Stimulated activated naive CD4-positive, alpha-beta T cell treated with Interleukin-2 at 50 U/mL for 16 hours (primary cell): ENCODE measurements at regions not wholly inside any gene's neighbourhood (a gene's known extent, or its start where the extent isn't known, plus 50 kb on each side); places are given as distances from the start of the nearest gene placed in this dataset.
"Not testable (repeated sequence)": the region's sequence is repeated elsewhere in the genome, so short reads cannot be mapped to it uniquely, and the experiment has no call there.

Experiments used
- DNase-seq: peaks from one replicate; lab custom pipeline; 2025; lab: John Stamatoyannopoulos, UW

- no peak for DNase-seq
Observed at GRCh38 chr12:69130064-69130463, 109.3 kb upstream of the CPSF6 start.

DNA sequence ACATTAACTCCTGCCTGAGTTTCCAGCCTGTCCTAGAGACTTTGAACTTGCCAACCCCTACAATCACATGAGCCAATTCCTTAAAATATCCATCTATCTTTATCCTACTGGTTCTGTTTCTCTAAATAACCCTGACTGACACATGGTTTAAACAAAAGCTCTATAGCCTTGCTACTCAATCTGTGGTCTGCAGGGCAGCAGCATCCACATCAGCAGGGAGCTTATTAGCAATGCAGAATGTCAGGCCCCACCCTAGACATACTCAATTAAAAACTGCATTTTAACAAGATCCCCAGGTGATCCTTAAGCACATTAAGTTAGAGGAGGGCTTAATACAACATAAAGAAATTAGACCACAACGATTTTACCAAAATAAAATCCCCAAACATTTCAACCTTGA, 108.3 kb upstream of the CPSF6 start:
- DNase-seq, result no peak

GRCh38 chr12:69136931-69137613, 102.3 kb upstream of the CPSF6 start:
- no peak for DNase-seq

DNA sequence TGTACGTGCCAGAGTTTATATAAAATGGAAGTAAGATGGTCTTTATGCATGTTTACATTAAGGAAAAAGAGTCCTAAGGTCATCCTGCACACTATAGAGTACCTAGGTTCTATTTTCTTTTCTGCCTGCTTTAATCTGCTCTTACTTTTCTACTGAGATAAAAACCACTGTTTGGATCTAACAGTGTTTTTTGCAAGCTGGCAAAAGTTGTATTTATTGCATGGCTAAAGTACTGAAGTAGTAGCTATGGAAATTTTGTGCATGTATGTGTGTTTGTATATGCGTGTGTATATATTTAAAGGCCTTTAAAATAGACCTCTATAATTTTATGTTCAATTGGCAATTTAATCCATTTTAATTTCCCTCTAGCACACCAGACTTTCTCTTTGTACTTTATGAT, 98.3 kb upstream of the CPSF6 start:
- no peak for DNase-seq

GRCh38 chr12:69149270-69149669, 90.1 kb upstream of the CPSF6 start:
- DNase-seq, result no peak

GRCh38 chr12:69150083-69150795, 89.1 kb upstream of the CPSF6 start:
- DNase-seq, result no peak

GRCh38 chr12:69150796-69151127, 88.6 kb upstream of the CPSF6 start:
- DNase-seq, result no peak

DNA sequence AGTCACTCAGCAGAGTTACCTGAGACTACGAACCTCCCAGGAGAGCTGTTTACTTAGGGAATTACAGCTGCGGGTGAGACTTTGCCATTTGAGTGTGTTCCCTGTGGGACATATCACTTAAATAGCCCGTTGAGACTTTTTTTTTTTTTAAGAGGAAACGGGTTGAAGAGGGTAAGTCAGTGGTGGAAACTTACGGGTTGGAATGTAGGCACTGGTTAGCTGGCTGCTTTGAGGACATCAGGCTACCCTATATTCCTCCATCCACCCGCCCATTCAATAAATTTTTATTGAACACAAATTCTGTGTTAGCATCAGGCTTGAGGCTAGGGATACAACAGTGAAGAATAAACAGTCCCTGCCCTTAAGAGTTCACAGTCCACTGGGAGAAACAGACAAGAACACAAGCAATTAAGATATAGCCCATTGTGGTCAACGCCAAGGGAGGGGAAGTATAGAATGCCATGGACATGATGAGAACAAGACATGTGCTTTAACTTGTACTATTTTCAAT, 88.1 kb upstream of the CPSF6 start:
- DNase-seq, result no peak

- peak; percentile 74 for DNase-seq
Observed at GRCh38 chr12:69154585-69155363, 84.6 kb upstream of the CPSF6 start.

DNA sequence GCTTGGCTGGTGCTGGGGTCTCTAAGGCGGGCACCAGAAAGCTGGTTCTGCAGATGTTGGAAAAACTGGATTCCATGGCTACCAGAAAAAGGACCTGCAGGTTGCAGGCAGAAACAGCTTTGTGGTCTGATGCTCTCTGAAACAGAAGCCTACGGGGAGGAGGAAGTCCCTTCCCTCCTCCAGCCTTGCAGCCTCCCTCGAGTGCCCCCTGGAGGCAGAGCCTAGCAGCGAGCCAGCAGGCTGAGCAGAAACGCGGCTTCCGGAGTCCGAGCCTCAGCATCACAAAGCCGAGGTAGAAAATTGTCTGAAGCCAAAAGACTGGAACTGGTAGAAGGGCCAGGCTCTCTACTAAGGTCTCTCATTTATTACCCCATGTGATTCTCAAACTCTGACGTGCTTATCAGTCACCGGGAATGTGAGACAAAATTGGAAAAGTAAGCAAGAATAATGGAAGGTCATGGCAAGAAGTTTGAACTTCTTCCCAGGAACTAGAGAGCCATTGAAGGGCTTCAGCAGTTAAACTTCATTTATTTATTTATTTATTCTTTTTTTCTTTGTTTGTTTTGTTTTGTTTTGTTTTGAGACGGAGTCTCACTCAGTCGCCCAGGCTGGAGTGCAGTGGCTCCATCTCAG, 82.2 kb upstream of the CPSF6 start:
- DNase-seq, result peak; percentile 84

- peak; percentile 15 for DNase-seq
Observed at GRCh38 chr12:69161829-69162228, 77.5 kb upstream of the CPSF6 start.

GRCh38 chr12:69163681-69164362, 75.5 kb upstream of the CPSF6 start:
- no peak for DNase-seq

DNA sequence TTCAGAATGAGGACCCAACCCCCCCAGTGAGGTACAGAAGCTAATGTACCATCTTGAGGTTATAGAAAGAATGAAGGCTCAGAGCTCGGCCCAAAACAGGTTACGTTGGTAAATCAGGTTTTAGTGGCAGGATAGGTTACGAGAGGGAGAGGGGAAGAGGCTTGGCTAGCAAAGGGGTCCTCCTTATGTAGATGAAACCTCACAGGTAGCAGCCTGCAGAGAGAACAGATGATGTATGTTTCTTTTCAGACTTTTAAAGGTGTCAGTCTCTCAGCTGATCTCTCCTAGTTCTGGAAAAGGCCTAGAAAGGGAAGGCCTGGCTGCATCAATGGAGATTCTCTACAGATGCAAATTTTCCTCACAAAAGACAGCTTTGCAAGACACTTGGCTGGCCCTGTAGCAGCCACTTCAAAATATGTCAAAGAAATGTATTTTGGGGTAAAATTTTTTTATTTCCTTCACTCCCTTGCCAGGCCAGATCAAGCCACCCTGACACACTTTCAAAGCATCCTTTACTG, 71.7 kb upstream of the CPSF6 start:
- no peak for DNase-seq

- no peak for DNase-seq
Observed at GRCh38 chr12:69168363-69168762, 71.0 kb upstream of the CPSF6 start.

DNA sequence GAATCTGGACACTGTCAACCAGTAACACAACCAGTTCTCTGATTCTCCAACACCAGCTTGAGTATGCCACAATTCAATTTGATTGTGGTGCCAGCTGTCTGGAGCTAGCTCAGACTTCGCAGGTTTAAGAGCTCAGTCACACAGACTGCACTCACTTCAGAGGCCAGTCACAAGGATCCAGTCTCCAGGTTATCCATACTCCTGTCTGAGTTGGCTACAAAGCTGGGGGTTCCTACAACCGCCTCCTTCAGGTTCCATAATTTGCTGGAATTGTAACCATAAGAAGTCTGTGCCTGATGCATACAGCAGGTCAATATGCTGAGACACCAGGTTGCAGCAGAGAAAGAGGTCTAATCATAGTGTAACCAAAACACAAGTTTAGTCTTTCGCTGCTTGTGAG, 70.5 kb upstream of the CPSF6 start:
- no peak for DNase-seq

DNA sequence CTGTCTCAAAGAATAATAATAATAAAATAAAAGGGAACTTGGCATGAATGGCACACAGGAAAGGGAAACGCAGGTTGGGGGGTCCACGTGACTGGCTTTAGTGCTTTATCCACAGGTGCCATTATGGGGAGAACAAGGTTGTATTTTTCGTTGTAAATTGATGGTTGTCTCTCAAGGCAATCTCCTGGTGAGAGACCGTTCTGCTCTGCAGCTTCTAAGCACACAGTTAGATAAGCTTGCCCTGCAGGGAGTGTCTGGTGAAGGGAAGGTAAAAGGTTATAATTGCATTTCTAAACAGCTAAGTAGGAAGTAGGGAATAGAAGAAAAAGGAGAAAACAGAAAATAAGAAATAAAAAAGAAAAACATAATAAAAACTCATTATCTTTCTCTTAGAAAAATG, 69.1 kb upstream of the CPSF6 start:
- no peak for DNase-seq

- DNase-seq, result no peak
Observed at GRCh38 chr12:69171881-69172280, 67.5 kb upstream of the CPSF6 start.

DNA sequence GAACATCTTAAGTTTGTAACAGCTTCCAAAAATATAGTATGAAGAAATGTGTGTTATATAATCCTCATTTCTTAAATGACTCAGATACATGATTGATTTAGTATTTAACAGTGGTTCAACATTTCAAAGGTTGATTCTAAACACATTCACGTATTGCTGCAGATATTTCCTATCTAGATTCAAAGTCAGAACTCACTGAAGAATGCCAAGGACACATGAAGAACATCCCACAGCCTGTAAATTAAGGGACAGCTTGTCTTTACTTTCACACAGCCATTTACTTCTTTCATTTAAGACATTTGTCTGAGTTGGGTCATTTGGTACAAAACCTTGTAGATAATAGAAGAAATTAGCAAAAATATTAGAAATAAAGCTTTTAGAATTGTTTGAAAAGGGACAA, 66.9 kb upstream of the CPSF6 start:
- no peak for DNase-seq

DNA sequence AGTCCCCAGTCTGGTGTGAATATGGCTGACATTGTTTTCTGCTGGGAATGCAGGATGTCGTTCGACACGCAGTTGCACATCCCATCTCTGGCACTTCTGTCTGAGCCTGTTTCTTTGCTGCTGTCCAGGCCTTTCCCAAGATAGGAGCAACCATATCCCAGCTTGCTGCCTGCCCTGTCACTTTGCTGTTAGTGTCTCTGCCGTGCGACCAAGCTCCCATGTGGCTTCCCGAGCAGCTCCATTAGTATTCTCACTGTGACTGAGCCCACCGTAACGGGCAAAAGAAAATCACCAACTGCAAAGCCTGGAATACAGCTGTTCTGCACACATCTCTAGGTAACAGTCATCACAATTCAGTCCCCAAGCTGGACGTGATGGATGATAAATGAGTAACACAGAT, 66.0 kb upstream of the CPSF6 start:
- no peak for DNase-seq

- no peak for DNase-seq
Observed at GRCh38 chr12:69179786-69180185, 59.6 kb upstream of the CPSF6 start.

DNA sequence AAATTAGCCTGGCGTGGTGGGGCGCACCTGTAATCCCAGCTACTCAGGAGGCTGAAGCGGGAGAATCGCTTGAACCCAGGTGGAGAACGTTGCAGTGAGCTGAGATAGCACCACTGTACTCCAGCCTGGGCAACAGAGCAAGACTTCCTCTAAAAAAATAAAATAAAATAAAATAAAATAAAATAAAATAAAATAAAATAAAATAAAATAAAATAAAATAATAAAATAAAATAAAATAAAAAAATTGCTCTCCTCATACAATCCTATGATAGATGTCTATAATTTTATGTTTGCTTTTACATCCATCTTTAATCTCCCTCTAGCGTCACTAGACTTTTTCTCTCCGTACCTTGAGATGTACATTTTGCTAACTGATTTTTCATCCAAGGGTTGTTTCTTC, 51.8 kb upstream of the CPSF6 start:
- not testable (repeated sequence) for DNase-seq
